OCI-LY7 (cell line): ENCODE measurements at regions not wholly inside any gene's neighbourhood (a gene's known extent, or its start where the extent isn't known, plus 50 kb on each side); places are given as distances from the start of the nearest gene placed in this dataset.

Source experiments
- BruUV-seq: library from RNA; stranded (reverse); fragments of 400-500 nt; replicated peaks from 2 replicates; lab custom pipeline; 2021; lab: Mats Ljungman, UMichigan
- CTCF ChIA-PET: fragments of 300-600 bp; sonication (Branson Sonifier 250); formaldehyde crosslinking; loops from one replicate; lab custom pipeline; 2022; ENCODE audit warnings: antibody characterized with exemption; ENCODE audit not compliant: unreplicated experiment; lab: Charles Lee
- POLR2A ChIA-PET: fragments of 300-600 bp; sonication (Branson Sonifier 250); formaldehyde crosslinking; loops from one replicate; lab custom pipeline; 2022; ENCODE audit warnings: antibody characterized with exemption; lab: Charles Lee
- DNase-seq: peaks from one replicate; pipeline ENCODE4 v3.0.0-alpha.2; 2015; ENCODE audit warnings: low spot score
- H2AFZ ChIP-seq: fragments of 200-600 bp; sonication (generic), shearing (Covaris generic); 2 replicates; pipeline ENCODE4 v1.6.1; 2014; ENCODE audit warnings: mild to moderate bottlenecking, antibody characterized with exemption, low read length, moderate library complexity
- H3K27ac ChIP-seq: fragments of 200-600 bp; sonication (generic); 2 replicates; pipeline ENCODE4 v1.5.1; 2014; ENCODE audit warnings: mixed run types, low read depth, mild to moderate bottlenecking, moderate library complexity, low read length, inconsistent platforms; ENCODE audit not compliant: poor library complexity, severe bottlenecking
- H3K36me3 ChIP-seq: fragments of 200-600 bp; sonication (generic); 2 replicates; pipeline ENCODE4 v1.6.1; 2014; ENCODE audit warnings: mild to moderate bottlenecking, antibody characterized with exemption, low read length, moderate library complexity, mixed read lengths; ENCODE audit not compliant: insufficient read depth
- H3K4me1 ChIP-seq: fragments of 200-600 bp; sonication (generic); 2 replicates; pipeline ENCODE4 v1.5.1; 2014; ENCODE audit warnings: mild to moderate bottlenecking, low read length; ENCODE audit not compliant: insufficient read depth, poor library complexity, severe bottlenecking
- H3K4me2 ChIP-seq: fragments of 200-600 bp; sonication (generic); 2 replicates; pipeline ENCODE4 v1.6.1; 2014; ENCODE audit warnings: mild to moderate bottlenecking, low read length
- H3K4me3 ChIP-seq: fragments of 200-600 bp; sonication (generic); 2 replicates; pipeline ENCODE4 v1.5.1; 2014; ENCODE audit warnings: mild to moderate bottlenecking, low read depth, low read length; ENCODE audit not compliant: poor library complexity, severe bottlenecking
- H3K79me2 ChIP-seq: fragments of 200-600 bp; sonication (generic); 2 replicates; pipeline ENCODE4 v1.6.1; 2016; ENCODE audit warnings: low read depth, mild to moderate bottlenecking, low read length, moderate library complexity, mixed read lengths; ENCODE audit not compliant: insufficient read depth
- H3K9me2 ChIP-seq: fragments of 200-600 bp; sonication (generic); 2 replicates; pipeline ENCODE4 v1.6.1; 2016; ENCODE audit warnings: mild to moderate bottlenecking, low read length, mixed read lengths; ENCODE audit not compliant: insufficient read depth
- H3K9me3 ChIP-seq: fragments of 200-600 bp; sonication (generic); 2 replicates; pipeline ENCODE4 v1.6.1; 2014; ENCODE audit warnings: mild to moderate bottlenecking, mixed run types, low read length, mixed read lengths
- H4K20me1 ChIP-seq: fragments of 200-600 bp; sonication (generic); 2 replicates; pipeline ENCODE4 v1.6.1; 2014; ENCODE audit warnings: mild to moderate bottlenecking, antibody characterized with exemption, low read length, moderate library complexity, mixed read lengths; ENCODE audit not compliant: insufficient read depth
- EZH2phosphoT487 ChIP-seq: fragments of 200-600 bp; sonication (generic); IDR thresholded peaks from 2 replicates; pipeline ENCODE4 v1.6.1; 2018; ENCODE audit warnings: low read depth, borderline replicate concordance, mild to moderate bottlenecking, mixed run types, antibody characterized with exemption, low read length, moderate library complexity, mixed read lengths
- intact Hi-C: fragments of 100-400 bp; cut with micrococcal nuclease; formaldehyde crosslinking; loops from one replicate; pipeline ENCODE4 v1.10.0; 2022; ENCODE audit not compliant: unreplicated experiment
- TF ChIP-seq, protein P1 (sequence below): fragments of 200-600 bp; sonication (generic); conservative IDR thresholded peaks from 2 replicates; pipeline ENCODE4 v1.5.1; 2014; ENCODE audit warnings: mild to moderate bottlenecking, antibody characterized with exemption, low read length, moderate library complexity, mixed read lengths

DNA sequence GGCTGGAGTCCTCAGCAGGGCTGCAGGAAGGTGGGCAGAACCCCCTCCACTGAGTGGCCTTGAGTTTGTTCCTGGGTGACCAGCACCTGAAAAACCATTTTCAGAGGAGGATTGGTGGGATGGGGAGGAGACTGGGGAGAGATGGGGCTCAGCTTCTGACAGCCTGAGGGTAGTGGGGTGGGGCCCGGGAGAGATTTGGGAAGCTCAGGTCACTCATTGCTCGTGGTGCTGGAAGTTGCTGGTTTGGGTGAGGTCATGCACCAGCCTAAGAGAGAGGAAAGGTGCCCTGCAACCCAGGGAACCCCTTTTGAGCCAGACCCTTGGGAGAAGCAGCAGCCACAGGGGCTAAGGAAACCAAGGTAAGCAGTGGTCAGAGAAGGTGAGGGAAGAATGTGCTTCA lies 100.8 kb downstream of the EBNA1BP2 start:
- H4K20me1 ChIP-seq = no peaks in the 10 kb centered on the region
- POLR2A ChIA-PET = interaction anchor here (1.1 kb wide), 1 partner anchor 13 kb away, joined by 5 read pairs; no protein-coding TSS in a partner anchor
- no TSS peak for BruUV-seq
- H3K9me3 ChIP-seq = no peaks in the 10 kb centered on the region
- no peak overlapping the region for H3K4me3 ChIP-seq
- CTCF ChIA-PET = interaction anchor here (1.0 kb wide), 1 partner anchor 156 kb away, joined by 3 read pairs; no protein-coding TSS in a partner anchor
- DNase-seq = no peak
- no peaks in the 10 kb centered on the region for H3K79me2 ChIP-seq
- H3K9me2 ChIP-seq = no peaks in the 10 kb centered on the region
- H2AFZ ChIP-seq = no peak overlapping the region
- H3K27ac ChIP-seq = no peak overlapping the region
- peaks cover 16% of the 10 kb centered on the region for H3K4me1 ChIP-seq
- H3K4me2 ChIP-seq = no peak overlapping the region
- H3K36me3 ChIP-seq = no peaks in the 10 kb centered on the region
- intact Hi-C loops = no loop called here
- TF ChIP-seq EZH2phosphoT487 = no peak
- TF ChIP-seq, protein P1, sequence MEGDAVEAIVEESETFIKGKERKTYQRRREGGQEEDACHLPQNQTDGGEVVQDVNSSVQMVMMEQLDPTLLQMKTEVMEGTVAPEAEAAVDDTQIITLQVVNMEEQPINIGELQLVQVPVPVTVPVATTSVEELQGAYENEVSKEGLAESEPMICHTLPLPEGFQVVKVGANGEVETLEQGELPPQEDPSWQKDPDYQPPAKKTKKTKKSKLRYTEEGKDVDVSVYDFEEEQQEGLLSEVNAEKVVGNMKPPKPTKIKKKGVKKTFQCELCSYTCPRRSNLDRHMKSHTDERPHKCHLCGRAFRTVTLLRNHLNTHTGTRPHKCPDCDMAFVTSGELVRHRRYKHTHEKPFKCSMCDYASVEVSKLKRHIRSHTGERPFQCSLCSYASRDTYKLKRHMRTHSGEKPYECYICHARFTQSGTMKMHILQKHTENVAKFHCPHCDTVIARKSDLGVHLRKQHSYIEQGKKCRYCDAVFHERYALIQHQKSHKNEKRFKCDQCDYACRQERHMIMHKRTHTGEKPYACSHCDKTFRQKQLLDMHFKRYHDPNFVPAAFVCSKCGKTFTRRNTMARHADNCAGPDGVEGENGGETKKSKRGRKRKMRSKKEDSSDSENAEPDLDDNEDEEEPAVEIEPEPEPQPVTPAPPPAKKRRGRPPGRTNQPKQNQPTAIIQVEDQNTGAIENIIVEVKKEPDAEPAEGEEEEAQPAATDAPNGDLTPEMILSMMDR = no peak

DNA sequence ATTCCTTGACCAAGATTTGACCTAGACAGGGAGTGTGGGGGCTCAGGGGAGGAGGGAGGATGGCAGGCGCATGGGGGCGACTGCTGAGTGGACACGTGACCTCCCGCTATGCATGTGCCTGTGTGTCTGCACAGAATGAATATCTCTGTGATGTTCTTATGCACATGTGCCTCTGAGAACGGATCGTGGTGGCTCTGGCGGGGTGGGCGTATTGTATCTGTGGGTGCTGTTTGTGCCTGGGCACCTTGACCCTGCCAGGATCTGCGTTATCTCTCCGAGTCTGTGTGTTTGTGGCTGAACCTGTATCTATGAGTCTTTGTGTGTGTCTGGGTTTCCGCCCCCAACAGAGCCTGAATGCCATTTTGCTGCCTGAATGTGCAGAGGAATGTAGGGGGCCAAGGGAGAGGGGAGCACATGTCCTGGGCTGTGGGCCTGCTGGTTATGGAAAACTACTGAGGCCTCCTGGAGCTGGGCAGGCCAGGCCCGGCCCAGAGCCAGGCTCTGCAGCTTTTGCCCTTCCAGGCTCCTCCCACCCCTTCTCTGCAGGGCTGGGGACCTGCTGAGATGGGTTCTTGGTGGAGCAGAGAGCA lies 102.5 kb downstream of the EBNA1BP2 start:
- no peak for TF ChIP-seq EZH2phosphoT487
- TF ChIP-seq, protein P1 = no peak
- no peaks in the 10 kb centered on the region for H3K9me3 ChIP-seq
- H3K27ac ChIP-seq = no peak overlapping the region
- no peaks in the 10 kb centered on the region for H3K79me2 ChIP-seq
- ChIA-PET CTCF (no interaction called here), POLR2A (no interaction called here)
- H3K4me2 ChIP-seq = no peak overlapping the region
- H4K20me1 ChIP-seq = no peaks in the 10 kb centered on the region
- intact Hi-C loops = no loop called here
- no TSS peak for BruUV-seq
- H3K9me2 ChIP-seq = no peaks in the 10 kb centered on the region
- H3K4me1 ChIP-seq = peaks cover 16% of the 10 kb centered on the region
- H3K36me3 ChIP-seq = no peaks in the 10 kb centered on the region
- DNase-seq = no peak
- H3K4me3 ChIP-seq = no peak overlapping the region
- H2AFZ ChIP-seq = no peak overlapping the region

DNA sequence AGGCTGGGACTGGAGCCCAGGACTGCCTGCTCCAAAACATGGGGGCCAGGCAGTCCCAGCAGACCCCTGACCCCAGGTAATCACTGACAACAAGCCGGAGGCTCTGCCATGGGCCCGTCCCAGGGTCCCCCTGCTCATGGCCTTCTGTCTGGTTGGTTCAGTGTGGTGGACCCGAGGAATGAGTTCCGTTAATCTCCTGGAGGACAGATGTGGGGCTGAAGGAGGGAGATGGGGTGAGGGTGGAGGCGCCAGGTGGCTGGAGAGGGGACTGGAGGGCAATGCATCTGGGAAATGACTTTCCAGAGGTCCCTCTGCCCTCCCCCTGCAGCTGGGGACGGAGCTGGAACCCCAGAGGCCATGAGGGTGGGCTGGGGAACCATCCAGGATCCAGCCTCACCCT lies 103.2 kb downstream of the EBNA1BP2 start:
- no peaks in the 10 kb centered on the region for H3K79me2 ChIP-seq
- no peaks in the 10 kb centered on the region for H3K9me3 ChIP-seq
- no peak overlapping the region for H2AFZ ChIP-seq
- H3K9me2 ChIP-seq = no peaks in the 10 kb centered on the region
- no peak for TF ChIP-seq EZH2phosphoT487
- TF ChIP-seq, protein P1 = no peak
- H3K4me3 ChIP-seq = no peak overlapping the region
- H3K4me1 ChIP-seq = peaks cover 16% of the 10 kb centered on the region
- H3K36me3 ChIP-seq = no peaks in the 10 kb centered on the region
- H3K27ac ChIP-seq = no peak overlapping the region
- no peak overlapping the region for H3K4me2 ChIP-seq
- POLR2A ChIA-PET = no interaction called here
- no peaks in the 10 kb centered on the region for H4K20me1 ChIP-seq
- intact Hi-C loops = no loop called here
- CTCF ChIA-PET = no interaction called here
- DNase-seq = no peak
- no TSS peak for BruUV-seq
